GM18870 (cell line): ENCODE measurements at regions not wholly inside any gene's neighbourhood (a gene's known extent, or its start where the extent isn't known, plus 50 kb on each side); places are given as distances from the start of the nearest gene placed in this dataset.

Source experiments
- ATAC-seq: cut with Tn5 transposase; IDR thresholded peaks from one replicate; pipeline ENCODE4 v1.9.1; 2021; ENCODE audit warnings: moderate library complexity; ENCODE audit not compliant: unreplicated experiment

DNA sequence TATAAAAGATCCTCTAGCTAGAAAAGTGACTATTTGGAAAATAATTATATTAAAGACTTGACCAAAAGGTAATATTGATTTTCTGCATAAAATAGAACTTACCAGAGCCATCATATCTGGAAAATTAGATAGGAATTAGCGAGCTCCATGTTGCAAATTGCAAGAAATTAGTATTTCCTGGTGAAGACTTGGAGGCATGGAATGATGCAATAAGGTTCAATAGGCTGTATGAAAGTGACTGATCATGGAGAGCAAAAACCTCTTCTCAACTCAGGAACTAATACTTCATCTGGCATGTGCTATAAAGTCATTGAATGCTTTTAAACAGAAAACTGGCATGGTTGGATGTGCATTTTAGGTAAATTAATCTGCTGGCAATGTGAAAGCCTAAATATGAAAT is 66.3 kb upstream of the UFM1 start:
- no peak for ATAC-seq

DNA sequence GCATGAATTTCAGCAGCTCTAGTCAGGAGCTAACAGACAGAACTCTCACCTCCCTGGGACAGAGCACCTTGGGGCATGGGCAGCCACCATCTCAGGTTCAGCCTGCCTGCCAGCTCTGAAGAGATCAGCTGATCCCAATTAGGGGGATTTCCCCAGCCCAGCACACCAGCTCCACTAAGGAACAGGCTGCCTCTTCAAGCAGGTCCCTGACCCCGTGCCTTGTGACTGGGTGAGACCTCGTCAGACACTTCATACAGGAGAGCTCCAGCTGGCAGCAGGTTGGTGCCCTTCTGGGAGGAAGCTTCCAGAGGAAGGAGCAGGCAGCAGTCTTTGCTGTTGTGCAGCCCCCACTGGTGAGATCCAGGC is 84.5 kb upstream of the UFM1 start:
- no peak for ATAC-seq

DNA sequence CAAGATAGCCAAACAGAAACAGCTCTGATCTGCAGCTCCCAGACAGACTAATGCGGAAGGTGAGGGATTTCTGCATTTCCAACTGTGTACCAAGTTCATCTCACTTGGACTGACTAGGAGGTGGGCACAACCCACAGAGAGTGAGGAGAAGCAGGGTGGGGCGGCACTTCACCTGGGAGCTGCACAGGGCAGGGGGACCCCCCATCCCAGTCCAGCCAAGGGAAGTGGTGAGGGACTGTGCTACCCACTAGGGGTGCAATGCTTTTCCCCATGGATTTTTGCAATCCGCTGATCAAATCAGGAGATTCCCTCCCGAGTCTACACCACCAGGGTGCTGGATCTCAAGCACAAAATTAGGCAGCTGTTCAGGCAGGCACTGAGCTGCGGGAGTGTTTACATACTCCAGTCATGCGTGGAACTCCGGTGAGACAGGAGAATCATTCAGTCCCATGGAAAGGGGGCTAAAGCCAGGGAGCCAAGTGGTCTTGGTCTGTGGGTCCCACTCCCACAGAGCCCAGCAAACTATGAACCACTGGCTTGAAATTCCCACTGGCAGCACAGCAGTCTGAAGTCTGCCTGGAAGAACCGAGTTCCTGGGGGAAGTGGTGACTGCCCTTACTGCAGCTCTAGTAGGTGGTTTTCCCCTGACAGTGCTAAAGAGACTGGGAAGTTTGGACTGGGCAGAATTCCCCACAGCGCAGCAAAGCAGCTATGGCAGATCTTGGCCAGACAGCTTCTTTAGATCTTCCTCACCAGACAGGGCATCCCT is 85.1 kb upstream of the UFM1 start:
- no peak for ATAC-seq

DNA sequence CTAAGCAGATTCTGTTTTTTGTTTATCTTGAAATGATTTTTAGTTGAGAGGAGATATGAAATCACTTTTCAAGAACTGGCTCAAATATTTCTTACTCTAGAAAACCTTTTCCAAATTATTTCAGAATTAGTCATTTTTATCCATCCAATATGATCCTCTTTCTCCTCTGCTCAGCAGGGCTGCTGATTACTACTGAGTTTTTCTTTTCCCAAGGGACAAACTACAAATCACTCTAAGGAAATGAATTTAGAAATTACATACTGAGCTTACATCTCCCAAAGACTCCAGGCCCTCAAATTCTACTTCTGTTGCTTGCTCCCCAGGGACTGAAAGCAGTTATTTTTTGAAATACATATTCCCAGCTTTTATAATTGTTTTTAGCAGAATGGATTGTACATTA is 87.4 kb upstream of the UFM1 start:
- no peak for ATAC-seq

DNA sequence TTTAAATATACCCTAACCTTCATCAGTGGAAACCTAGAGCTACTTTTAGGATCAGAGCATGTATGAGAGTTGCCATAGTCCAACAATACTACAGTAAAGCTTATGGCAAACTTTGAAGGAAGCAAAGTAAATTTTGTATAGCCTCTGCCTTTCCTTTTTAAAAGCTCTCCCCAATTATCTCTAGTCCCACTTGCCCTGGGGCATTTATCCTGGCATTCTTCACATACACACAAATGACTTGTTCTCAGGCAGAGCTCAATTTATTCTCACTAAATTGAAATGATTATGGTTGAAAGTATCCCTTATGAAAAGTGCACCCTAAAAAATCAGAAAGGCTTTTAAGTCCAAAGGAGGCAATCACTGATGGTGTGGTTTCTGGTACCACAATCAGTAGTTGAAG is 94.1 kb upstream of the UFM1 start:
- ATAC-seq, result no peak

DNA sequence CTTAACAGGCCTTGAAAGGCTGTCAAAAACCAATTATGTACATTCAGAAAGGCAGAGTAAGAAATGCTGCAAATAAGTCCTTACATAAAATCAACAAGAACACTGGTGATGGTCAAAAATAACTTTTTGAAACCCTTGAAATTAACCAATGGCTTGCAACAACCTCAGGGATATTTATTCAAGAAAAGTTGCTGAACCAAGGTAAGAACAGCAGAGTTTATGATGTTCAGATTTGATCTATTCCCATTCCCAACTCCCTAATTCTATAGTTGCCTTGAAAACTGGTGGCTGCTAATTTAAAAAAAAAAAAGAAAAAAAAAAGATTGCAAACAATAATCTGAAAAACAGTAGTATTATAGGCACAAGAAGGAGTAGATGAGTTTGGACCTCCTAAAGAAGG is 109.8 kb upstream of the UFM1 start:
- no peak for ATAC-seq

DNA sequence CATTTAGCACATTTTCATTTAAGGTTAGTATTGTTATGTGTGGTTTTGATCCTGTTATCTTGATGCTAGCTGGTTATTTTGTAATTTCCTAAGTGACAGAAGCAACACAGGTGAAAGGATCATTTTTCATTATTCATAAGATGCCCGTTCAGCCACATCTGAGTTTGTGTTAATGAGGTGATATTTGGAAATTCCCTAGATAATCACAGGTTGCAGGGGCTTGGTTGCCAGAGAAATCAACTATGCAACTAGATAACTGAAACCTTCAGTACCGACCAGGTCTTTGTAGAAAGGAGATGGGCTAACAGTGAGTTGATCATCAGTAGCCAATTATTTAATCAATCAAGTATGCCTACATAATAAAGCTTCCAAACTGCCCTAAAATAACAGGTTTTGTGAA is 121.3 kb upstream of the UFM1 start:
- no peak for ATAC-seq

DNA sequence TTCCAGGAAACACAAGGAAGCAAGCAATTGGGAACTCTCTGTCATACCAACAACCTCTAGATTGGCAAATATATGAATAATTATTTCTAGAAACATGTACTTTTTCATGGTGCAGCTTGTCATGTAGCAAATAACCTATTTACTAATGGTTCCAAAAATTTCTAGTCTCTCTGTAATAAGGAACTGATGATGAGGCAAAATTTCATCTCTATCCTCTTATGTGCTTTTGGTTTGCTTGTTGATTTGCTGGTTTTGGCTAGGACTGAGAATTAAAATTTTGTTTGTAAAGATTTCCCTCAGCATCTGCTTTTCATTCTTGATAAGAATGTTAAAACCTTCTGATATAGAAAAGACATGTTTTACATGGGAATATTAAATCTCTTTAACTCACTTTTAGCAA is 123.2 kb upstream of the UFM1 start:
- no peak for ATAC-seq

DNA sequence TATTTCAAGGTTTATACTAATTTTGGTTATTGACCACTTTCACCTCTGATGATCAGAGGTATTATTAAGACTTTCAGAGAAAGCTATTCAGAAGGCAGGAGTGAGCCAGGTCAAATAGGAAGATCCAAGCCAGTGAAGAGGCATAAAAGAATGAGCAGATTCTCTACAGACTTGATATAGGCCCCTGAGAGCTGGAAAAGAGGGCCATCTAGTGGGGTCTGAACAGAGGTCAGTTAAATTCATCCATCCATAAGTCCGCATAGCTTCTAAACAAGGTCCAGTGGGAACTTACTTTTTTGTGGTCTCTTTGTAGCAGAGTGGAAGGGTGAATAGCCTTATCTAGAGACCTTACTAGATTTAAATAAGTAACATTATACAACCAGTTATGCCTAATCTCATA is 126.6 kb upstream of the UFM1 start:
- no peak for ATAC-seq

DNA sequence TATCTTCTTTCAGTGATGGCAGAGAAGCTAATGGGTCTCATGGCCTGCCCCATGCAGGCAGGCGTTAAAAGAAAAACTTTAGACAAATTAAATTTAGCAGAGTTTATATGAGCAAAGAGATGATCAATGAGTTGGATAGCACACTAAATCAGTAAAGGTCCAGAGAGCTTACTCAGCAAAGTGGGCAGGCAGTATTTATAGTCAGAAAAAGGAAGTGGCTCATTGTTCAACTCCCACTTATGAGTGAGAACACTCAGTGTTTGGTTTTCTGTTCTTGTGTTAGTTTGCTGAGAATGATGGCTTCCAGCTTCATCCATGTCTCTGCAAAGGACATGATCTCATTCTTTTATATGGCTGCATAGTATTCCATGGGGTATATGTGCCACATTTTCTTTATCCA is 128.5 kb upstream of the UFM1 start:
- ATAC-seq, result peak; percentile 57

DNA sequence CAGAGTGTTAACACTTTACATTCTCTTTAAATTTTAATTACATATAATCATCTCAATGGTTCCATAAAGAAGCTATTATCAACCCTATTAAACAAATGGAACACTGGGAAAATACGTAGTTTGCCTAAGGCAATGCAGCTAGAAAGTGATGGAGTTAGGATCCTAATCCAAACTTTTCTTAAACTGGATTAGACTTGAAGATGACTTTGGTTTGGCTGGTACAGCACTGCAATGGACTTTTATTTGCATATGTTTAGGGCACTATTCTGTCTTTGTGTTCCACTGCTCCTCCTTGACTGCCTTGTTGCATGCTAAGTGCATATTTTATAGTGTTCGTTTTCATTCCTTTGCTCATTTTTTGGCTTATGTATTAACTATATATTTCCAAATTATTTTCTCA is 133.5 kb upstream of the UFM1 start:
- no peak for ATAC-seq

DNA sequence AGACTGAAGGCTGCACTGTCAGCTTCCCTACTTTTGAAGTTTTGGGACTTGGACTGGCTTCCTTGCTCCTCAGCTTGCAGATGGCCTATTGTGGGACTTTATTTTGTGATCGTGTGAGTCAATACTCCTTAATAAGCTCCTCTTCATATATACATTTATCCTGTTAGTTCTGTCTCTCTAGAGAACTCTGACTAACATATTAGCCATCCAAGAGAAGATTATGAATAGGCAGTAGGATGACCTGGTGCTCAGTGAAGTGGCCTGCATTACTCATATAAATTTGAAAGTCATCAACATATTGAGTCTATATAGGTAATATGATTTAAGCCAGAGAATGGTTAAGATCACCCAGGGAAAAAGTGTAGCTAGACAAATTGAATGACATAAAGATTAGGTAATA is 136.3 kb upstream of the UFM1 start:
- no peak for ATAC-seq

DNA sequence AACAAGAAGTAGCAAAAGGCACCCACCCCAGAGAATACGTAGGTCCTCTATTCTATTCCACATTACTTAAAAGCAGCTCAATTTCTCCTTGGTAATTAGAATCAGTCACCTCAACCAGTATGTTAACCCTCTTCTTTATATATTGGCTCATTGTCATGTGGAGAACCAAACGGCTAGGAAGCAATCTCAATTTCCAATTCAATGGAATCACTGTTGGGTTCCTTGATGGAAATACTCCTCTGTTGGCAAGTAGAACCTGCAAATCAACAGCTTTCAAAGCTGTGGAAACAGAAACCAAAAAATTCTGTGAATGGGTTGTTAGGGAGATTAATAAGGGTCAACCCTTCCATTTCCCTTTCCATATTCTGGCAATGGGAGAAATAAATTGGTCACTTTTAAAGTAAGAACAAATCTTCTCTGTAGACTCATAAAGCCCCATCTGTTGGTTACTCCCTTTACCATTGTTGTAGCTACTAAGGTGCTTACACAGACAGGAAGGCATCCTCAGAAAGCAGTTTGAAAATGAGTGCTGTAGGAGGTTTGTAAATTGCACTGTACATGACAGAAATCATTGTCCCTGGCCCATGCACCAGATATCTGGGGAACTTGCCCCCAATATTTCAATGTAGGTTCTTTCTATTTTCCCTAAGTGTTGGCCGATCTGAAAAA is 138.6 kb upstream of the UFM1 start:
- ATAC-seq, result no peak

DNA sequence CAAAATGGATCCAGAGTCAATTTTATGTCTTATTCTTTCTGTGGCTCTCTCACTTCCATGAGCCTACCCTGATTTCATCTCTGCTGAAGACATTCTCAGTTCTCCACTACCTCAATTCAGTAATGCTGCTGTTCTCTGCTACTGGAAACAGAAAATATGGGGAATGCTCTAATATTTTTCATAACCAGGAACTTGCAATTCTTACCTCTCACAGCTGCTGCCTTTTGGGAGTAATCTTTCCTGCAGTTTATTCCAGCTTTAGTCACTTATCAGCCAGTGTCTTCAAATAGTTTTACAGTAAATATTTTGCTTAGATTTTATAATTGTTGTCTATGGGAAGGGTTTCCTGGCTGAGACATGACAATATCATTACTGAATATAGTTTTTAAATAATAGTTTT is 145.1 kb upstream of the UFM1 start:
- no peak for ATAC-seq

DNA sequence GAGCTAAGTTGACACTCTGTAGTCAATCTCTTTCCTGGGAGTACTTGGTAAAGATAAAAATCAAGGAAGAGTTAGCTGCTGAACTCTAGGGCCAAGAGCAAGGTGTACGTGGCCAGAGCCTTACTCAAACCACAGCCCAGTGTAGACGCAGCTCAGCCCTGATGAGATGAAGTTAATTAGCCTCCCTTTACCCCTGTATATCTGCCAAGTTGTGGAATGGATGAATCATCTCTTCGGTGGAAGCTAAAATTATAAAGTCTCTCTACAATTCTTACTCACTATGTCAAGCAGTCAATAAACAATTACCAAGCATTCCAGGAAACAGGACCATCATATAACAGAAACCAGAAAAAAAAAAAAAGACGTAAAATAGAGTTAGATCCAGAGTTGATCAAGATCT is 146.9 kb upstream of the UFM1 start:
- no peak for ATAC-seq

DNA sequence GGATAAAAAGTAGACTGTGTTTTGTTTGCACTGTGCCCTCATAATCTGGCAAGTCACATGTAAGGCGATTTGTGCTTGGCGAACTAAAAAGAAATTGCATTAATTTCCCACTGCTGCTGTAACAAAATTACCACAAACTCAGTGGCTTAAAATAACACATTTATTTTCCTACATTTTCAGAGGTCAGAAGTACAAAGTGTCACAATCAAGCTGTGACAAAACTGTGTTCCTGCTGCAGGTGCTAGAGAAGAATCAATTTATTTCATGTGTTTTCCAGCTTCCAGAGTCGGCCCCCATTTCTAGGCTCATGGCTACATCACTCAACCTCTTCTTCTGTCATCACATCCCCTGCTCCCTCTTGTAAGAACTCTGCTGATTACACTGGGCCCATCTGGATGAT is 158.6 kb upstream of the UFM1 start:
- ATAC-seq, result no peak

DNA sequence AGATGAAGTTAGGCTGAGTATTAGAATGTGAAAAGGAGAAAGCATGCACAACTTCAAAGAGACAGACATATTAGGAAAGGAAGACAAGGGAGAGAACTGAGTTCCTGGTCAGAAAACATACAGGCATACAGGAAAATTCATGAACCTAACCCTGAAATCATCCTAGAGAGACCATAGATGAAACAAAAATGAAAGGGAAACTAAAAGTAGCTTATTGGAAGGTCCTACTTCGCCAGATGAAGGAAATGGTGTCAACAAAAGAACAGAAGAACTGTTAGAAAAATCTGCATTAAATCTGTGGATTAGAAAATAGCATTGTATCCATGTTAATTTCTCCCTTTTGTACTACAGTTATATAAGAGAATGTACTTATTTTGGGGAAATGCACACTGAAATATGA is 169.0 kb upstream of the UFM1 start:
- peak; percentile 82 for ATAC-seq

DNA sequence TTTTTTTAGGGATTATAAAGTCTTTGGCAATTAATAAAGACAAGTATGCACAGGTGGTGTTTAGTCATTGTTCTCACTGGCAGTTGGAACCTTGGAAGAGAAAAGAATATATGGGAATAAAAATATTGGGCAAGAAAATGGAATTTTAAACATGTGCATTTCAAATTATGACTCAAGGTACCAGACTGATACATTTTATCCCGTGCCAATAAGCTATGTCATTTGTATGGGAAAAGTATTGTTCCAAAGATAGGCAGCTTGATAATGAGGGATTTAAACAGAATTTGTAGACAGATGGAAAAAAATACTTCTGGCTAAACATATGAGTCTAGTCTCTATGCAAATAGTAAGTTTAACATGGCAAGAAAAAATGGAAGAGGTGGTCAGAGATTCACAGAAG is 169.5 kb upstream of the UFM1 start:
- ATAC-seq, result no peak

DNA sequence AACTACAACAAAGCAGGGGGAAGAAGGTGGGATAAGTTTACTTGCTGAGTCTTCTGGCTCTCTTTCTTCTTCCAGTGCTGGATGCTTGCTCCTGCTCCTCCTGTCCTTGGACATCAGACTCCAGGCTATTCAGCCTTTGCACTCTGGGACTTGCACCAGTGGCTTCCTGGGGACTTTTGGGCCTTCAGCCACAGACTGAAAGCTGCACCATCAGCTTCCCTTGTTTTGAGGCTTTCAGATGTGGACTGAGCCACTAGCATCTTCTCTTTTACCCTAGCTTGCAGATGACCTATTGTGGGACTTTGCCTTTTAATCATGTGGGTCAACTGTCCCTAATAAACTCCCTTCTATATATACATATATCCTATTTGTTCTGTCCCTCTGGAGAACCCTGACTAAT is 173.0 kb upstream of the UFM1 start:
- ATAC-seq, result no peak

DNA sequence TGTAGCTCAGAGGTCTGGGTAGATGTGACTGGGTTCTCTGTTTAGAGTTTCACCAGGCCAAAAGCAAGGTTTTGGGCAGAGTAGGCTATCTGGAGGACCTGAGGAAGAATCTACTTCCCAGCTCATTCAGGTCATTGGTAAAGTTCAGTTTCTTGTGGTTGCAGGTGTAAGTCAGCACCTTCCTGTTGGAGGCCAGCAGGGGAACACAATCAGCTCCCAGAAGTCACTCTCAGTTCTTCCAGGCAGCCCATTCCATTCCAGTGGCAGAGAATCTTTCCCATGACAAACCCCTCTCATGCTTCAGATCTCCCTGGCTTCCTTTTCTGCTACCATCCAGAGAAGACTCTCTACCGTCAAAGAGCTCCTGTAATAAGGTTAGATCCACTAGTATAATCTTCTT is 176.2 kb upstream of the UFM1 start:
- ATAC-seq, result no peak

DNA sequence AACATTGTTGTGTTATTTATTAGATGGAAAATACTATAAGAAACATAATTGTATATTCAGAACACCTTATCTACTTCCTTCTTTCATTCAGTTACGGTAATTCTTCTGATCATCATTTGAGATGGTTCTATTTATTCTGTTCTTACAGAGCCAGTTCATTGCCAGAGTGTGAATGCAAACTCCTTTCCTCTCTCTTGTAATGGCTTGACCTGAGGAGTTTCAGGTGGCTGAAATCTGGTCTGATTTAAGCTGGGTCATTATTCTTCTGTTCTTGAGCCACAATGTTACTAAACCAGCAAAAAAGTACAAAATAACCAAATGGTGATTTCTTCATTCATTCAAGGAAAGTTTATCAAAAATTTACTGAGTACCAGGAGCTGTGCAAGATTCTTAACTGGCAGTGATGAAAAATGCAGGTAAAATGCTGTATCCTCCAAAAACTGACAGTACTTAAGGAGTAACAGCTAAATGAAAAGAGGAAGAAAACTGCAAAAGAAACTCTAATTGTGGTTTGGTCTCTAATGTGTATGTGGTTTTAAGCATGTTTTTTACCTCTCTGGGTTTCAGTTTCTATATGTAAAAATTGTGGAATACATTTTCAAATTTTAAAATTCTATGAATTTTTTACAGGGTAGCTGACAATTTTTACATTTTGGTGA is 182.4 kb upstream of the UFM1 start:
- peak; percentile 99 for ATAC-seq

DNA sequence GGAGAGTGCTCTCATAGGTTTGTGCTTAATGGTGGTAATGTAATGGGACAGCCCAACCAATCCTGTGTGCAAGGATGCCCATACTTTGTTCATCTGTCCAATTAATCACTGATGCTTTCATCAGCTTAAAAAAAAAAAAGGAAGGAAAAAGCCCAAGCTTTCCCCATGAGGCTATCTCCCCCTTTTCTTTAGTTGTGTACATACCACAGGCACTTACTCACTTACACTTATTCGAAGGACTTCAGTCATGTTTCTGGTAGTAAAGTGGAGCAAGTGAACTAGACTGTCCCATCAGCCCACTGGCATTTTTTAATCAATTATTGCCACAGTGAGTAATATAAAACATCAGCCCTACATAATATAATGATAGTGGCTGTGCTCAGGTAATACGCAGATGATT is 183.5 kb upstream of the UFM1 start:
- ATAC-seq, result no peak
